Pancreas (tissue), 10 donors: ENCODE measurements at regions not wholly inside any gene's neighbourhood (a gene's known extent, or its start where the extent isn't known, plus 50 kb on each side); places are given as distances from the start of the nearest gene placed in this dataset.

ENCODE experiments used
- ATAC-seq, 4 donors: fragments of 200-7000 bp; cut with Tn5 transposase; one replicate each; pipeline versions ENCODE4 v1.8.0 to v1.9.1; 2020; ENCODE audit warnings: mild to moderate bottlenecking in 4 of 4, moderate library complexity in 4 of 4
- DNase-seq, 6 donors: peaks; one replicate each; pipeline ENCODE4 v3.0.0-alpha.2; 2020
- FAIRE-seq: peaks from 2 replicates; lab custom pipeline; 2012; peaks lifted over from hg19 to GRCh38; lab: Jason Lieb, UNC
- H3K27ac ChIP-seq, 4 donors: fragments of 200-600 bp; sonication (generic); 1 replicate in 3 of 4; 2 replicates in 1 of 4; pipeline versions ENCODE4 v1.5.0 to v1.8.0; 2020
- H3K27me3 ChIP-seq, 4 donors: fragments of 200-600 bp; one replicate each; pipeline ENCODE4 v1.8.0; 2021
- H3K36me3 ChIP-seq, 3 donors: fragments of 200-600 bp; sonication (generic) in 1 of 3; one replicate each; pipeline versions ENCODE4 v1.5.0 to v1.8.0; 2020 to 2021
- H3K4me1 ChIP-seq, 3 donors: fragments of 200-600 bp; one replicate each; pipeline ENCODE4 v1.8.0; 2021
- H3K4me3 ChIP-seq, 4 donors: fragments of 200-600 bp; sonication (generic) in 2 of 4; one replicate each; pipeline versions ENCODE4 v1.5.0 to v1.8.0; 2020 to 2021
- H3K9me3 ChIP-seq, 4 donors: fragments of 200-600 bp; one replicate each; pipeline ENCODE4 v1.8.0; 2021
- WGBS, 2 donors: extraction: QIAGEN DNeasy Blood & Tissue Kit; methylation state at CpG; one replicate each; pipeline ENCODE4 v1.1.7; 2013; 5-methylcytosine and 5-hydroxymethylcytosine counted together
- intact Hi-C, 3 donors: fragments of 100-400 bp; cut with DNase I; formaldehyde crosslinking; loops; one replicate each; pipeline versions ENCODE4 v1.11.1 to v1.14.2; 2022
- TF ChIP-seq, protein P1 (sequence below), 4 donors: fragments of 200-600 bp; sonication (generic) in 3 of 4; IDR thresholded peaks; one replicate each; pipeline versions ENCODE4 v1.5.0 to v1.8.0; 2021; ENCODE audit warnings: antibody characterized with exemption in 4 of 4
- donor health status: healthy with polysubstance abuse.
- donor health status: DM: no; HTN: no; CAD: no; lungs with moderate emphysema.
- donor health status: DM: no; HTN: no; CAD: no.
- donor health status: control.
- donor health status: control.
- donor health status: Bipolar disorder and iron deficiency.
- donor health status: DM: yes; HTN: yes; CAD: no.
- donor health status: DM: no; HTN: no; CAD: no.
- donor health status: DM: no; HTN: no; CAD: no.
- donor health status: DM: yes; HTN: yes; CAD: no.

DNA sequence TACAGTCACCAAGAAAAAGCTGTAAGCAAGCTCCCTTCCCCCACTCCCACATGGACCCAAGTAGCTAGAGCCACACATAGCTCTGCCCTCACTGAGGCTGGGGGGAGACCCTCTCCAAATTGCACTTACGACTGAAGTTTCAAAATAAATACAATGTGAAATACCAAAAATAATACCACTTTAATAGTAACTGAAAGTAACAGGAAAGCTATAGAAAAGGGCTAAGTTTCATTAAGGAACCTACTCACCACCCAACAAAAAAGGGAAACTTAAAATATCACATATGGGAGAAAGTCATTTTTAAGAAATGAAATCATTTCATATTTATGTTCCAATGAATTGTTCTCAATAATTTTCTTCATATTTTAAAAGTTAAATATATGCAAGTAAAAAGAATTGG lies 130.4 kb upstream of the UBE2E2 start:
- H3K27me3 ChIP-seq, result no peaks in the 10 kb centered on the region
- ATAC-seq, result no peak
- H3K4me1 ChIP-seq, result no peaks in the 10 kb centered on the region
- H3K4me3 ChIP-seq, result no peak overlapping the region
- intact Hi-C loops, result no loop called here
- H3K36me3 ChIP-seq, result no peaks in the 10 kb centered on the region
- DNase-seq, result no peak
- WGBS, 2 donors, result 67 to 73% methylated on average over 1 of the region's 1 CpG
- TF ChIP-seq, protein P1, sequence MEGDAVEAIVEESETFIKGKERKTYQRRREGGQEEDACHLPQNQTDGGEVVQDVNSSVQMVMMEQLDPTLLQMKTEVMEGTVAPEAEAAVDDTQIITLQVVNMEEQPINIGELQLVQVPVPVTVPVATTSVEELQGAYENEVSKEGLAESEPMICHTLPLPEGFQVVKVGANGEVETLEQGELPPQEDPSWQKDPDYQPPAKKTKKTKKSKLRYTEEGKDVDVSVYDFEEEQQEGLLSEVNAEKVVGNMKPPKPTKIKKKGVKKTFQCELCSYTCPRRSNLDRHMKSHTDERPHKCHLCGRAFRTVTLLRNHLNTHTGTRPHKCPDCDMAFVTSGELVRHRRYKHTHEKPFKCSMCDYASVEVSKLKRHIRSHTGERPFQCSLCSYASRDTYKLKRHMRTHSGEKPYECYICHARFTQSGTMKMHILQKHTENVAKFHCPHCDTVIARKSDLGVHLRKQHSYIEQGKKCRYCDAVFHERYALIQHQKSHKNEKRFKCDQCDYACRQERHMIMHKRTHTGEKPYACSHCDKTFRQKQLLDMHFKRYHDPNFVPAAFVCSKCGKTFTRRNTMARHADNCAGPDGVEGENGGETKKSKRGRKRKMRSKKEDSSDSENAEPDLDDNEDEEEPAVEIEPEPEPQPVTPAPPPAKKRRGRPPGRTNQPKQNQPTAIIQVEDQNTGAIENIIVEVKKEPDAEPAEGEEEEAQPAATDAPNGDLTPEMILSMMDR (IDR thresholded peaks at IDR 0.05), result no peak
- no peak for FAIRE-seq
- no peaks in the 10 kb centered on the region for H3K9me3 ChIP-seq
- H3K27ac ChIP-seq, result no peak overlapping the region

DNA sequence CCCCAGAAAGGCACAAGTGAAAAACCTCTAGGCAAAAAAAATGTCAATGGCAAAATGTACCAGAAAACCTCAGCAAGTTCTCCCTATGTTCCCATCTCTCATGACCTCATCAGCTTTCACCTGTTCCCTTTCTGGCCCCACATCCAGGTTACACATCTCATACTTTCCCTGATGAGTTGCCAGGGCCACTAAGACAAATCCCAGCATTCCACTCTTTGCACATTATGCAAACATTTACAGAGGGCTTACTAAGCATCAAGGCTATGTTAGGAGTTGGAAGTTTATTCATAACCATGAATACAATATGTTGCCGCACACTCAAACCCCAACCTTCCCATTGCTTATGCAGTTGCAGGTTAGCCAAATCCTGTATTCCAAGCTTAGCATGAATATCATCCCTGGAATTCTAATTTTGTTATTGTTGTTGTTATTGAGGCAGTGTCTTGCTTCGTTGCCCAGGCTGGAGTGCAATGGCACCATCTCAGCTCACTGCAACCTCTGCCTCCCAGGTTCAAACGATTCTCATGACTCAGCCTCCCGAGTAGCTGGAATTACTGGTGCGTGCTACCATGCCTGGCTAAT lies 129.3 kb upstream of the UBE2E2 start:
- H3K9me3 ChIP-seq, result no peaks in the 10 kb centered on the region
- no peak overlapping the region for H3K27ac ChIP-seq
- H3K4me3 ChIP-seq, result no peak overlapping the region
- no peaks in the 10 kb centered on the region for H3K27me3 ChIP-seq
- TF ChIP-seq, protein P1 (IDR thresholded peaks at IDR 0.05), result no peak
- 74 to 87% methylated on average over 5 of the region's 5 CpGs for WGBS, 2 donors
- DNase-seq, result no peak
- ATAC-seq, result no peak
- H3K36me3 ChIP-seq, result no peaks in the 10 kb centered on the region
- intact Hi-C loops, result no loop called here
- H3K4me1 ChIP-seq, result no peaks in the 10 kb centered on the region
- FAIRE-seq, result no peak

DNA sequence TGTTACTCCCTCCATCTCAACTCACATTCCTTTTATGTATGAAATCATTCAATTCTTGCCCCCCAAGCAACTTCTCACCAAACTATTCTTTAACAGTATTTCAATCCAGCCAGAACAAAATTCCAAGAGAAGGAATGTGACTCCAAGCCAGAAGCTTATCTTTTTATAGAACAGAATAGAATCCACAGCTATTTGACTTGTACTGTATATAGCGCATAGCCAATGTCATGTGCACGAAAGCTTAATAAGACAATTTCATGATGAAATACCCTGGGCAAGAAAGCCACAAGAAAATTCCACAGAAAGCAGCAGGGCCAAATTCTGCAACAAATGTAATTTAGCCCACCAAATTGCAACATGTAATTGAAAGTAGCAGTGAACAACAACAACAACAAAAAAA lies 127.6 kb upstream of the UBE2E2 start:
- ATAC-seq (no peak), DNase-seq (no peak), FAIRE-seq (no peak)
- no peak overlapping the region for H3K4me3 ChIP-seq
- TF ChIP-seq, protein P1 (IDR thresholded peaks at IDR 0.05), result no peak
- WGBS, 2 donors, result 49 to 60% methylated on average over 2 of the region's 2 CpGs
- no peaks in the 10 kb centered on the region for H3K9me3 ChIP-seq
- no peak overlapping the region for H3K27ac ChIP-seq
- H3K27me3 ChIP-seq, result no peaks in the 10 kb centered on the region
- H3K4me1 ChIP-seq, result no peaks in the 10 kb centered on the region
- intact Hi-C loops, result no loop called here
- no peaks in the 10 kb centered on the region for H3K36me3 ChIP-seq

DNA sequence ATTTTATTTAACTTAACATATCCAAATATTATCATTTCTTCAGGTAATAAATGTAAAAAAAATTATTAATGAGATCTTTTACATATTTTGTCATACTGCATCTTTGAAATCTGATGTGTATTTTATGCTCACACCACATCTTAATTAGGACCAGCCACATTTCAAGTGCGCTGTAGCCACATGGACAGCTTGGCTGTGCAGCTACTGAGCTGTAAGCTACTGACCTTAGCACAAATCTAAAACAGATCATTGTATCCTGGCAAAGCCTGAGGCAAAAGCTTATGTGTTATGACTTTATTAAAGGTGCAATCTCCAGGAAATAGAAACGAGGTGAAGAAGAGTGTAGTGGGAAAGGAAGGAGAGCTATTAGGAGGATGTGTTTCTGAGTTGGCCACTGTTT lies 126.7 kb upstream of the UBE2E2 start:
- 57 to 63% methylated on average over 2 of the region's 2 CpGs for WGBS, 2 donors
- Histone ChIP-seq H3K27ac (no peak overlapping the region), H3K36me3 (no peaks in the 10 kb centered on the region), H3K4me3 (no peak overlapping the region), H3K9me3 (no peaks in the 10 kb centered on the region), H3K27me3 (no peaks in the 10 kb centered on the region), H3K4me1 (no peaks in the 10 kb centered on the region)
- intact Hi-C loops, result no loop called here
- FAIRE-seq (no peak), ATAC-seq (no peak), DNase-seq (no peak)
- TF ChIP-seq, protein P1 (IDR thresholded peaks at IDR 0.05), result no peak

DNA sequence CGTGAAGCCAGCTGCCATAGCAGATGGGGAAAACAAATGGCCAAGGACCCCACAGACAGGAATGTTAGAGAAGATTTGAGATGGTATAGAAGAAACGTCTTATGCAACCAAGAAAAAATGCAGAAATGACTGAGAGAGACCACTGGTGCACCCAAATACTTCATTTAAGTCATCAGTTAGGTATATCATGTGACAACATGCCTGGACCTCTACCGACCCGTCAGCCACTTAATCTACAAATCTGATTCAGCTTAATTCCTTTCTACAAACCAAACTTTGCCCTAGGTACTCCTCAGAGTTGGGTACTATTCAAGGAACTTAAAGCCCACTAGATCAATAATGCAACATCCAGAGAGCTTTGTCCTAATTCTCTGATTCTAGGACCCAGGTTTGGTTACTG lies 126.0 kb upstream of the UBE2E2 start:
- Histone ChIP-seq H3K27me3 (no peaks in the 10 kb centered on the region), H3K27ac (no peak overlapping the region), H3K9me3 (no peaks in the 10 kb centered on the region), H3K4me1 (no peaks in the 10 kb centered on the region), H3K4me3 (no peak overlapping the region), H3K36me3 (no peaks in the 10 kb centered on the region)
- intact Hi-C loops, result no loop called here
- no peak for FAIRE-seq
- WGBS, 2 donors, result 66 to 74% methylated on average over 4 of the region's 4 CpGs
- ATAC-seq, result no peak
- no peak for DNase-seq
- TF ChIP-seq, protein P1 (IDR thresholded peaks at IDR 0.05), result no peak
